Putamen (tissue), 1 donor: ENCODE measurements at regions not wholly inside any gene's neighbourhood (a gene's known extent, or its start where the extent isn't known, plus 50 kb on each side); places are given as distances from the start of the nearest gene placed in this dataset.

Experiments
- DNase-seq: peaks from one replicate; pipeline ENCODE4 v3.0.0-alpha.2; 2016; ENCODE audit warnings: low spot score

DNA sequence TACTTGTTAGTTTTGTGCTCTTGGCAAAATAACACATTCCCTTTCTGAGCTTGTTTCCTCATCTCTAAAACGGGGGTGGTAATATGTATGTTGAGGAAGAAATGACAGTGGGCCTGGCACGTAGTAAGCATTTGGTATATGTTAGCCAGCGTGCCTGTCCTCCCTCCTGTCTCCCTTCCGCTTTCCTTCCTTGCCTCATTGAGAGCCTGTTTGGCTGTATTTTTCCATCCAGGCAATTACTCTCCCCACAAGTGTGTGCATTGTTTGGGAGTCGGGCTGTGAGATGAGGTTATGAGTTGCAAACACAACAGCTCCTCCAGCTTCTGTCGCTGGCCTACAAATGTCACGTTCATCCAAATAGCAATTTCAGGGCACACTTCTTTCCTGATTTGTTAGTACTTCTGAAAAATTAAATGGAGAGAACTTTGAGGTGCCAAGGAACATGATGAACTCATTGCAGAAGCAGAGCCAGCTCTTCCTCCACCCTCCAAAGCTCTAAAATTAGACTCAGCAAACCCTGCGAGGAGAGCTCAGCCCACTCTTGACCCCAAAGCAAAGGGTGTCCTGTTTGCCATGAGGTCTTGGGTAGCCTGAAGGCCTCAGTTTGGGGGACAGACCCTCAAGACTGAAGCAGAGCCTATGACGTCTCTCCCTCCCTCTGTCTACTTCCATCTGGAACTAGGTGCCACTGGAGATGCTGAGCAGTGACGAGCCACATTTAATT is 50.7 kb upstream of the TOX2 start:
- peak; percentile 4 for DNase-seq

DNA sequence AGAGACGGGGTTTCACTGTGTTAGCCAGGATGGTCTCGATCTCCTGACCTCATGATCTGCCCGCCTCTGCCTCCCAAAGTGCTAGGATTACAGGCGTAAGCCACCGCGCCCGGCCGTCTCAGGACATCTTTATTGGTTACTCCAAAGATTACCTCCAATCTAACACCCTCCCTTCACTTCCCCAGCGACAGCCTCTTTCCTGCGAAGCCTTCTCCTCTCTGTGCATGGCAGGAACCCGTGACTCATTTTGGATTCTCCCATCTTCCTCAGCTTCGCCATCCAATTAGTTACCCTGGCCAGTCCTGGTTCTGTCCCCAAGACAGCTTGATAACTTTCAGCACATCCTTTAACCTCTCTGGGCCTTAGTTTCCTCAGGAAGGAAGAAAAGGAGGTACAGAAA is 51.3 kb upstream of the TOX2 start:
- no peak for DNase-seq

DNA sequence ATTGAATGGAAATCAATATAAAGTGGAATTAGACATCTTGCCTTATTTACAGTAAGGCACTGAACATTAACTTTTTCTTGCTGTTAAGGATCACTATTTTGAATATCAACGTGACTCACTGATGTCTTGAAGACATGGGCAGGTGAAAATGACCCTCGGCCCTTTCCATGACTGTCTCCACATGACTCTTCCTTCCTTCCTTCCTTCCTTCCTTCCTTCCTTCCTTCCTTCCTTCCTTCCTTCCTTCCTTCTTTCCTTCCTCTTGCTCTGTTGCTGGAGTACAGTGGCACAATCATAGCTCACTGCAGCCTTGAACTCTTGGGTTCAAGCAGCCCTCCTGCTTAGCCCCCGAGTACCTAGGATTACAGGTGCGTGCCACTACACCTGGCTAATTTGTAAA is 52.2 kb upstream of the TOX2 start:
- DNase-seq = no peak

DNA sequence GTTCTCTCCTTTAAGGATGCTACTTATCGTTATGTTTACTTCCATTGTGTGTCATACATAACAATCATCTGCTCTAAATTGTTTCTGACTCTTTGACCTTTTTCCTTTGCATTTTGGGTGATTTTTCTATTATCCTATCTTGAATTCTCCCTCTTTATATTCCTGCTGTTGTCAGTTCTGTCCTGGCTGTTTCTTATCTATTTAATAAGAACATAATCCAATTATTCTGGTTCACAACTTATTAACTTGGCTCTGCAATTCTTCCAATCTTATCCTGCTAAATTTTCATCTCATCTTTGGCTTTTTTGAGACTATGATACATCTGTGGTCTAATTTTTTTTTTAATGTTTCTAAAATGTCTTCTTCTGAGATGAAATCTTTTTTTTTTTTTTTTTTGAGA is 54.7 kb upstream of the TOX2 start:
- DNase-seq = no peak

DNA sequence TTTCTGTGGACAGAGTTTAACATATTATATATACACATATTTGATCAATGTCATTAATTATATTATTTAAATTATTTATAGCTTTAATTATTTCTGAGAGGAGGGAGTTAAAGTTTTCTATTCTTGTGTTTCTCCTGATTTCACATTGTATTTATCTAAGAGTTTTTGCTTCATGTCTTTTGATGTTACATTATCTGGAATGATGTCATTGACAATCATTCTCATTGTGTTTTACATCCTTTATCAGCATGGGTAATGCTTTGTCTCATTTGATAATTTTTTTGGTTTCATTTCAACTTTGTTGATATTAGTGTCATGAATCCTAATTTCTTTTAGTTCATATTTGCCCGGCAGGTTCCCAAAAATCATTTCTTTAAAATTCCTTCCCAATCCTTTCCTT is 56.7 kb upstream of the TOX2 start:
- no peak for DNase-seq

DNA sequence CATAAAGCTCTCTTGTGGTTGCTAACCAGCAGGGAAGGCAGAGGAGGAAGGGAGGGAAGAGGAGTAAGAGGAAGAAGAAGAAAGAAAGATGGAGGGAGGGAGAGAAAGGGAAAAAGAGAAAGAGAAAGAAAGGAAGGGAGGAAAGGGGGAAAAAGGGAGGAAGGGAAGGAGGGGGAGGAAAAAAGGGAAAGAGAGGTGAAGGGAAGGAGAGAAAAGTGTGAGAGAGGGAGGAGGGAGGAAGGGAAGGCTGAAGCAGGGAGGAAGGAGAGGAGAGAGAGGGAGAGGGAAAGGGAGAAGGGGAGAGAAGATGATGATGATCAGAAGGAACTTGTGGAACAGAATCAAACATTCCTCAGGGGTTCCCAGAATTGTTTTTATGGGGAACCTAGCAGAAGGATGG is 57.5 kb upstream of the TOX2 start:
- DNase-seq = no peak

DNA sequence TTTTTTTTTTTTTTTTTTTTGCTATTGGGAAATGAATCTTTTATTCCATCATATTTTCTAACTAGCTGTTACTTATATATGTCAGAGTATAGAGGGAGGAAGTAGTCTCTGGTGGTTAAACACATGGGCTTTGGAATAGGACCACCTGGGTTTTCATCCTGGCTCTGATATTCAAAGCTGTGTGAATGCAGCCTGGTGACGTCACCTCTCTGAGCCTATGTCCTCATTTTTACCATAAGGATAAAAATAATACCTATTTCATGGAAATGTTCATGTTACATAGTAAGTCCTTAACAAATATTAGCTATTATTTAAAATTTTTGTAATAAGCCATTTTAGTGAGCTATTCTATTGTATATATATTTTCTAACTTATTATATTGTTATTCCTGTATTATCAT is 58.8 kb upstream of the TOX2 start:
- no peak for DNase-seq

DNA sequence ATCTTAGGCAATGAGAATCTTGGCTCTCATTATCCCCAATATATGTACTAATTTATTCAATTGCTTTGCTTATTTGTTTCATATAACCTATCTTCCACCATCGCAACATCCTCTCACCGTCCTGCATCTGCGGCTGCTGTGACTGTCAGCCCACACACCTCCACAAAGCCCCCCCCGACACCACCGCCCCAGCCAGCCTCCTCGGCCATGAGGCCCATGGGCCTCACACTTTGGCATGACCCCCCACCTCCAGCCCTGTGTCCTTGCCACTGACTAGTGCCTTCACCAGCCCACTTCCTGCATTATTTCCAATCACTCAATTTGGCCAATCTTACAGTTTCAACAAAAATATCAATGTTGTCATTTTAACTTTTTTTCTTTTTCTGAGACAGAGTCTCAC is 60.7 kb upstream of the TOX2 start:
- no peak for DNase-seq

DNA sequence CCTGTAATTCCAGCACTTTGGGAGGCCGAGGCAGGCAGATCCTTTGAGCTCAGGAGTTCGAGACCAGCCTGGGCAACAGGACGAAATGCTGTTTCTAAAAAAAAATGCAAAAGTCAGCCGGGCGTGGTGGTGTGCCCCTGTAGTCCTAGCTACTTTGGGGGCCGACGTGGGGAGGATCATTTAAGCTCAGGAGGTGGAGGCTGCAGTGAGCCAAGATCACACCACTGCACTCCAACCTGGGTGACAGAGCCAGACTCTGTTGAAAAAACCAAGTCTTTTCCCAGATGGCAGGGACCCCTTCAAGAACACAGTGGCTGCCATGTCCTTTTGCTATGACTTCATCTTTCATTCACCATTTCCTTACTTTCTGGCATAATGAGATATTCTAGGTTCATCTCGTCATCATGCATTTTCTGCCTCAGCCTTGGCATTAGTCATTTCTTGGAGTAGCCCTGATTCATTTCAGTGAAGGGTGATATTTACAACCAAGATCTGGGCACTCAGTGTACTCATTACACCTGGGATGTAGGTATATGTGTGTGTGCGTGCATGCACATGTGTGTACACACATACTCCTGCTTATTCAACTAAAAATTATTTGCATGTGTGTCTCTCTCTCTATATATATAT is 61.4 kb upstream of the TOX2 start:
- no peak for DNase-seq

DNA sequence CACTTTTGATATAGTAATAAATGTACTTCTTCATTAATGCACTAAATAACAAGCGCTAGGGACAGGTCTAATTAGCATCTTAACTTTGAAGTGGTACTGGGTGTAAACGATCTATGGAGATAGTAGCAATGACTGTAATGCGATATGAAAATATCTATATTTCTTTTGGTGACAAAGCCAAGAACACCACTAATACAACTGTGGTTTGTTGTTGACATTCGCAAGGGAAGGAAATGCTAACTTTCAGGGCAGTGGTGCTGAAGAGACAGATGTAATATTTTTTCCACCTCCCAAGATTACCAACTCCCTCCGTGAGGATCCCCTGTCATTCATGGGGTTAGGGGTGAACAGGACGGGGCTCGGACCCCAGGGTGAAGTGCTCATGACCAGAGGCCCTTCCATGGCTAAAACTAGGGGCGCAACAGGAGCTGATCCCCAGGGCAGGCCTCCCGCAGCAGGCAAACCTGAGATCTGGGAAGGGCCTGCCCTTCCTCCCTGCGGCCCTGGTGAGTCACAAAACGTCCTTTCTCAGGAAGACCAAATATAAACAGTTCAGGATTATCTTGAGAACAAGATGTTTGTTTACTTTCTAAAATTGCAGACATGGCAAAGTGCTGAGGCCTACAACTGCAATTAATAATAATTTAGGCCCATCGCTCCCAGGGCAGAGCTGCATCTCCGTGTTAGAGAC is 65.0 kb upstream of the TOX2 start:
- DNase-seq = no peak

DNA sequence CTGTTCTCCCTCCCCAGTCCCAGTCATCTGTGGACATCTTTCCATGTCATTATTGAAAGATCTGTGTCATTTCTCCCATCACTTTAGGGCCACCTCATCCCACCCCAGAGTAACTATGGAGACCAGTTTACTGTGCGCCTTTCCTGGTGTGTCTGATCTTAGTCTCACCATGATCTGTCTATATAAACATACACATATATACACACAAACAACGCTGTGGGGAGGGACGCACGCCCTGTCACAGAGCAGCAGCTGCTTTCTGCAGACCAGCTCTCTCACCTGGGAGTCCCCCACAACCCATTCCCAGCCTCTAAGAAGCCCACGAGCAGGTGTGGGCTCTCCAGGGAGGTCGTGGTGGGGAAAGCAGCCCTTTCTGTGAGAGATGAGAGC is 68.1 kb upstream of the TOX2 start:
- DNase-seq = no peak

DNA sequence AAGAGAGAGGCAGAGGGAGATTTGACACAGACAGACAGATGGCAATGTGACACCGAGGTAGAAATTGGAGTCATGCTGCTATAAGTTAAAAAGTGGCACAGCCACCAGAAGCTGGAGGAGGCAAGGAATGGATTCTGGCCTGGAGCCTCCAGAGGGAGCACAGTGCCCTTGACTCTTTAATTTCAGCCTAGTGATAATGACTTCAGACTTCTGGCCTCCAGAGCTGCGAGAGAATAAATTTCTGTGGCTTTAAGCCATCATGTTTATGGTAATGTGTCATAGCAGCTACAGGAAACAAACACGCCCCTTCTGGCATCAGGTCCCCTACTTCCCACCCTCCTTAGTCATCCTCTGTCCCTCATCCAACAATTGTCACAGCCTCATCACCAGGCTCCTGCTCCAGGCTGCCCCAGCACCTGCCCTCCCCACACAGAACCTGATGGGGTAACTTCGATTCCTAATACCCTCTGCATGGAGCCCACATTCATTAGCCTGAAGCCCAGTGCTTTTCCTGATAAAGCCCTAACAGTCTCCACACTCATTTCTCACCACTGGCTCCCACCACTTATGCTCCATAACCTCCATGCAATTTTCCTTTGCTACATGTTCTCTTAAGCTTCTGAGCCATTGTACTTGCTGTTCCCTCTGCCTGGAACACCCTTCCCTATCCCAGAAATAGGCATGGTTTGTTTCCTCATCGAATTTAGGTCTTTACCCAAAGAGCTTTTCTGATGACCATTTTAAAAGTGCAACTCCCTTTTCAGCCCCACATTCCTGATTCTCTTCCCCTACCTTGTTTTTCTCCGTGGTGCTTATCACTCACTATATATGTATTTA is 69.7 kb upstream of the TOX2 start:
- no peak for DNase-seq

DNA sequence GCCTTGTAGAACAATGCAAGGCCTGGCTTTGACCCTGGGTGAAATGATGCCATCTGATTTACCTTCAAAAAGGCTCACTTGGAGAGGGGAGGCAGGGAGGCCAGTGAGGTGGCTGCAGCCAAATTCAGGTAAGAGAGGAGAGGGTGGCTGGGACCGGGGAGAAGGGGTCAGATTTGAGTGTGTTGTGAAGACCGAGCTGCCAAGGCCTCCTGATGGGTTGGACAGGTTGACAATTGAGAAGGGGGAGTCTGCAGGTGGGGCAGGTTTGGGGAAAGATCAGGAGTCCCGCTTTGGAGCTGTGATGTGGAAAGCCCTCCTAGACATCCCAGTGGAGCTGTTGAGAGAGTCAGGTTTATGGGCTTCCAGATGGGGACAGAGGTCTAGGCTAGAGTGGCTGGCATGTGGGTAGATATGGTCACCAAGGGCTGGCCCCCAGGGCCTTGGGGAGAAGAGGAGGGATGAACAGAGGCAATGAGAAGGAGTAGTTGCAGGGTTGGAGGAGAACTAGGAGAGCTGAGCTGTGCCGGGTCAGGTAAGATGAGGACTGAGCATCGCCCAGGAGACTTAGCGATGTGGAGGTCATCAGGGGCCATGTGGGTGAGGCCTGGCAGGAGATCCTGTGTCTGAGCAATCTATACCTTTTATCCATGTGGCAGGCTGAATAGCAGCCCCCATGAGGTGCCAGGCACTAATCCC is 70.5 kb upstream of the TOX2 start:
- no peak for DNase-seq

DNA sequence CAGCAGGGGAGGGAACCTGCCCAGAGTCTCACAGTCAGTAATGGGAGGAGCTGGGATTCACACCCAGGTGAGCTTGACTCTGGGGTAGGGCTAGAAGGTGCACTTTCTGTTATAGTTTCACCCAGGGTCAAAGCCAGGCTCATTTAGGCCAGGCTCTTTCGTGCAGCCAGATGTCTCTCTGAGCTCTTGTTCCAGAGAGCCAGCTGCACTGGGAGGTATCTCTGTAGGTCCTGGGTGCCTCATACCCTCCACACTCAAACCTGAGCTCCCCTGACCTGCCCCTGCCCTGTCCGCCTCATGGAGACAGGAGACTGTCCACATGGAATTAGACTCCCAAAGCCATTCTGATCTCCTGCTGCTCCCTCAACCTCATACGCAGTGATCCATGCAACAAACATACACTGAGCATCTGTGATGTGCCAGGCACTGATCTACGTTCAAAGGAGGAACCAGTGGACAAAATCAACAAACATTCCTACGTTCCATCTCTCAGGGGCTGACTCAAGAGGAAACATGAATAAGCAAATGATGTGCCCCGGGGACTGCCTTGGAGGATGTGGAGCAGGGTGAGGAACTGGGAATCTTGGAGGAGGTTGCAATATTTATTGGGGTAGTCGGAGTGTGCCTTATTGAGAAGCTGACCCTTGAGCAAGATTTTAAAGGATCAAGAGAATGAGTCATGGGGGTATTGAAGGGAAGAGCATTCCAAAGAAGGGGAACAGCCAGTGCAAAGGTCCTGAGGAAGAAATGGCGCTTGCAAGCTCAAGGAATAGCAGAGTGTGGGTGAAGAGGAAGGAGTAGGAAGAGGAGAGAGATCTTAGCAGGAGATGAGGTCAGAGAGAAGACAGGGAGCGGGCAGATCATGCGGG is 71.3 kb upstream of the TOX2 start:
- DNase-seq = no peak

DNA sequence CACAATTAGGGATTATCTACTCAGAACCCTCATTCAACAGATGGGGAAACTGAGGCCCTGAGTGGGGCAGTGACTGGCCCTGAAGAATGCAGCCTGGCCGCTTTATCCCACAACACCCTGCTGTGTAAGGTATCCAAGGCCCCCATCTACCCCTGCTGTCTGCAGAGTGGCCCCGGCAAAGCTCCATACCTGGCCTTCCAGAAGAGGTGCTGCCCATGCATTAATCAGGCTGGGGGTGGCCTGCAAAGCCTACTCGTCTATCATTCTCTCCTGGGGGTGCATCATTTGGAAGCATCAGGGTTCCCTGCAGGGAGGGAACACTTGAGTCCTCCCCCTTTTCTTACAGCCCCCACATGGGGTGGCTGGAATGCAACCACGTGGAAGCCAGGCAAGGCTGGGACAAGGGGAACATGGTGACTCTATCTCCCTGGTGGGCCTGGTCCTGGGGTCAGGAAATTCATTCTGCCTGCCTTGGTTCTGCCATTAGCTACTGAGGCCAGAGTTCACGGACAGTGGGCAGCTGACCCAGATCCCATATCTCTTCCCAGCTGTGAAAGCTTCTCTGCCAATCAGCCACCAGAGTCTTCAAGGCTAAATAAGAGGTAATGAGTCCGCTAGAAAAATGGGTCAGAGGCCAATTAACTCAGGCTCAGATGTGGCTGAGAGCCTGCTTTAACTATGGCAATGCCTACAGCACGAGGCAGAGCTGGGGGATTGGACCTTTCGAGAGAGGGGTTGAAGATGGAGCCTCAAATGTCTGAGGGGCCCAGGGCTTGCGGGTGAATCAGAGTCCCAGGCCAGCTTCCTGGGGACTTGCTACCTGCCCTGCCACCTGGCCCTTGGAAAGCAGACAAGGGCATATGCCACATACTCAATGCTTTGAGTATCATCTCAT is 72.3 kb upstream of the TOX2 start:
- DNase-seq = no peak

DNA sequence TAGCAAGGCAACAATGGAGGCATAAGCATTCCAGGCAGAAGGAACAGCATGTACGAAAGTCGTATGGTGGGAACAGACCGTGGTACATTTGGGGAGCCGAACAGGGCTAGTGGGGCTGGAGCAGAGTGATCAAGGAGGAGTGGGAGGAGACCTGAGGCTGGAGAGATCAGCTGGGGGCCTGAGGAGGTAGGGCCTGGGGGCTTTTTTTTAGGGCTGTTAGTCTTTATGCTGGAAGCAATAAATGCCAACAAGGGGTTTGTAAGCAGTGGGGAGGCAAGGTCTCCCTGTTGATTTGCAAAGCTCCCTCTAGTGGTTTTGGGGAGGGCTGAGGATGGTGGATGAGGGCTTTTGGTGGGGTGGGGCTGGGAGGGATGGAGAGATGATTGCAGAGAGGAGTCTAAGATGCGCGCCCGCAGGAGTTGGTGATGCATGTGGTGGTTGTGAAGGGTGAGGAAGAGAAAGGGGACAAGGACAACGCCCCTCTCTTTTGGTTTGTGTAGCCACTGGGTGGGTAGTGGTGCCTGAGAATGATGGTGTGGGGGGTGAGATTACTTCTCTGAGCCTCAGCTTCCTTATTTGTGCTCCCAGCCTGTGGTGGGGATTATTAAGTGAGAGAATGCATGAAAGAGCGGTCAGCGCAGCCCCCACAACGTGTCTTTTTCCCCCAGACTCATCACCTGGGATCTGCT is 74.1 kb upstream of the TOX2 start:
- DNase-seq = no peak

DNA sequence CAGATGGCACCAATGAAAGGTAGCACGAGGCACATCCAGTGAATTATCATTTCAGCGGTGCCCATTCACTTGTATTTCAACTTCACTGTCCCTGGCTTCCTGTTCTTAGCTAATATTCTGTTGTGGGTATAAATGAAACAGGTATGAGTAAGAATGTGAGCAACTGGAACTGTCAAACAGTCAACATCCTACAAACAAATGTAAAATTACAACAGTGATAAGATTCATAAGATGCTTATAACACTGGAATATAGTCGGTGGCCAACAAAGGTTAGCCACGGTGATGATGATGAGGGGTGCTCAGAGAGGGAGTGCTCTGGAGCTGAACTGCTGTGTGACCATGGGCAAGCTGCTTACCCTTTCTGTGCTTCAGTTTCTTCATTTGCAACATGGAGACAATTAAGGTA is 74.9 kb upstream of the TOX2 start:
- no peak for DNase-seq

DNA sequence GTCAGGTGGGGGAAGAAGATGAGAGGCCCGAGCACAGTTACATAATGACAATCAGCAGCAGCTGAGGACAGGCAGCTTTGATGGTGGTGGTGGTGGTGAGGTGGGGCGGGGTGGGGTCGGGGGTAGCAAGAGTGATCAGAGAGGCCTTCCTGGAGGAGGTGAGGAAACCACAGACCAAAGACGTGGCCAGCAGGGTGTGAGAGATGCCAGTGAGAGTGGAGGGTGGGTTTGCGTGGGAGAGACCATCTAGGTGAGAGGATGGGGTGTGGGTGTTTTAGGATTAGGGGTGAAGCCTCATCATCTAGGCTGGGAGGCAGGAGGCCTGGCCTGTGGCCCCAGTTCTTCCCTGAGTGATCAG is 76.0 kb upstream of the TOX2 start:
- DNase-seq = no peak
